PFSK-1 (cell line): ENCODE measurements at regions not wholly inside any gene's neighbourhood (a gene's known extent, or its start where the extent isn't known, plus 50 kb on each side); places are given as distances from the start of the nearest gene placed in this dataset.

ENCODE experiments used
- FOXP2 ChIP-seq: optimal IDR thresholded peaks from 2 replicates; pipeline ENCODE3; 2011; ENCODE audit warnings: borderline replicate concordance, control low read depth, inconsistent platforms; ENCODE audit not compliant: insufficient read depth; ENCODE audit errors: extremely low read length, extremely low read depth
- POLR2AphosphoS5 ChIP-seq: IDR thresholded peaks from 2 replicates; pipeline ENCODE4 v1.6.1; 2012; ENCODE audit warnings: low read depth, mild to moderate bottlenecking, control low read depth, low read length, moderate library complexity
- REST ChIP-seq, 2 experiments: IDR thresholded peaks; 2 replicates each; pipeline versions ENCODE4 v1.6.1 to v1.8.0; 2011 to 2012; ENCODE audit warnings: low read depth in 2 of 2, low read length in 2 of 2, control low read depth in 1 of 2, inconsistent platforms in 1 of 2, mild to moderate bottlenecking in 1 of 2, moderate library complexity in 1 of 2; ENCODE audit not compliant: insufficient read depth in 1 of 2
- SIN3A ChIP-seq: IDR thresholded peaks from 2 replicates; pipeline ENCODE4 v1.6.1; 2012; ENCODE audit warnings: mild to moderate bottlenecking, low read length, moderate library complexity, borderline replicate concordance; ENCODE audit not compliant: insufficient read depth
- TAF1 ChIP-seq: IDR thresholded peaks from 2 replicates; pipeline ENCODE4 v1.6.1; 2012; ENCODE audit warnings: low read length, control low read depth, borderline replicate concordance; ENCODE audit not compliant: insufficient read depth

GRCh38 chr4:117264072-117264471, 178.7 kb upstream of the TRAM1L1 start:
- no peak for TF ChIP-seq SIN3A
- no peak for TF ChIP-seq POLR2AphosphoS5
- no peak for TF ChIP-seq TAF1
- TF ChIP-seq FOXP2: no peak
- no peak for TF ChIP-seq REST (IDR thresholded peaks at IDR 0.05; ENCODE audit: insufficient read depth in 1 of 2, low read depth in 2 of 2, low read length in 2 of 2)

GRCh38 chr4:117267317-117267716, 181.9 kb upstream of the TRAM1L1 start:
- TF ChIP-seq POLR2AphosphoS5 (no peak), TAF1 (no peak), REST (IDR thresholded peaks at IDR 0.05; ENCODE audit: insufficient read depth in 1 of 2, low read depth in 2 of 2, low read length in 2 of 2) (no peak), SIN3A (no peak), FOXP2 (no peak)

- TF ChIP-seq SIN3A: no peak
Observed at GRCh38 chr4:117284736-117285135, 199.4 kb upstream of the TRAM1L1 start.

- TF ChIP-seq FOXP2: no peak
- TF ChIP-seq TAF1: no peak
- no peak for TF ChIP-seq SIN3A
- TF ChIP-seq REST (IDR thresholded peaks at IDR 0.05; ENCODE audit: insufficient read depth in 1 of 2, low read depth in 2 of 2, low read length in 2 of 2): no peak
- TF ChIP-seq POLR2AphosphoS5: no peak
Observed at GRCh38 chr4:117293784-117294183, 208.4 kb upstream of the TRAM1L1 start.

- TF ChIP-seq SIN3A (no peak), REST (IDR thresholded peaks at IDR 0.05; ENCODE audit: insufficient read depth in 1 of 2, low read depth in 2 of 2, low read length in 2 of 2) (no peak), POLR2AphosphoS5 (no peak), FOXP2 (no peak), TAF1 (no peak)
Observed at GRCh38 chr4:117302226-117302625, 216.8 kb upstream of the TRAM1L1 start.
